ENCODE measurements at regions not wholly inside any gene's neighbourhood (a gene's known extent, or its start where the extent isn't known, plus 50 kb on each side); places are given as distances from the start of the nearest gene placed in this dataset.

GRCh38 chr11:130710021-130710420, 206.3 kb downstream of the SNX19 start:
- no peaks in the 10 kb centered on the region for H3K36me3 ChIP-seq (ENCODE audit: control insufficient read depth in 3 of 3, insufficient read depth in 2 of 3, low read depth in 1 of 3, low read length in 3 of 3)
- H3K4me3 ChIP-seq (ENCODE audit: low read depth in 1 of 3, low read length in 3 of 3) = no peak overlapping the region
- H3K9me3 ChIP-seq (ENCODE audit: control insufficient read depth in 2 of 2, insufficient read depth in 1 of 2, low read depth in 1 of 2, low read length in 1 of 2) = no peaks in the 10 kb centered on the region
- 81 to 91% (median 87%) methylated on average over 5 of the region's 5 CpGs for WGBS, 3 donors
- H3K27me3 ChIP-seq (ENCODE audit: control insufficient read depth in 3 of 3, insufficient read depth in 3 of 3, low read length in 3 of 3) = peaks cover 0 to 6% (median 0%) of the 10 kb centered on the region in 3 donors
- peak overlapping the region in 1 of 3 donors; percentile 7 for H3K27ac ChIP-seq (ENCODE audit: low read depth in 1 of 3, low read length in 2 of 3)
- FAIRE-seq = no peak
- no peaks in the 10 kb centered on the region for H3K4me1 ChIP-seq (ENCODE audit: control insufficient read depth in 3 of 3, insufficient read depth in 2 of 3, low read depth in 1 of 3, low read length in 2 of 3)
- no peak for DNase-seq

GRCh38 chr11:130710497-130711012, 205.7 kb downstream of the SNX19 start:
- DNase-seq (peak; percentile 2 to 28), FAIRE-seq (no peak)
- 64 to 84% (median 72%) methylated on average over 13 of the region's 13 CpGs for WGBS, 3 donors
- Histone ChIP-seq H3K9me3 (ENCODE audit: control insufficient read depth in 2 of 2, insufficient read depth in 1 of 2, low read depth in 1 of 2, low read length in 1 of 2) (no peaks in the 10 kb centered on the region), H3K27me3 (ENCODE audit: control insufficient read depth in 3 of 3, insufficient read depth in 3 of 3, low read length in 3 of 3) (peaks cover 0 to 7% (median 0%) of the 10 kb centered on the region in 3 donors), H3K36me3 (ENCODE audit: control insufficient read depth in 3 of 3, insufficient read depth in 2 of 3, low read depth in 1 of 3, low read length in 3 of 3) (no peaks in the 10 kb centered on the region), H3K27ac (ENCODE audit: low read depth in 1 of 3, low read length in 2 of 3) (peak overlapping the region in 1 of 3 donors; percentile 7), H3K4me1 (ENCODE audit: control insufficient read depth in 3 of 3, insufficient read depth in 2 of 3, low read depth in 1 of 3, low read length in 2 of 3) (no peaks in the 10 kb centered on the region), H3K4me3 (ENCODE audit: low read depth in 1 of 3, low read length in 3 of 3) (no peak overlapping the region)

- H3K27ac ChIP-seq (ENCODE audit: low read depth in 1 of 3, low read length in 2 of 3) = no peak overlapping the region
- FAIRE-seq (no peak), DNase-seq (no peak)
- no peaks in the 10 kb centered on the region for H3K36me3 ChIP-seq (ENCODE audit: control insufficient read depth in 3 of 3, insufficient read depth in 2 of 3, low read depth in 1 of 3, low read length in 3 of 3)
- no peak overlapping the region for H3K4me3 ChIP-seq (ENCODE audit: low read depth in 1 of 3, low read length in 3 of 3)
- 60 to 67% (median 67%) methylated on average over 6 of the region's 6 CpGs for WGBS, 3 donors
- H3K27me3 ChIP-seq (ENCODE audit: control insufficient read depth in 3 of 3, insufficient read depth in 3 of 3, low read length in 3 of 3) = peaks cover 0 to 7% (median 0%) of the 10 kb centered on the region in 3 donors
- no peaks in the 10 kb centered on the region for H3K4me1 ChIP-seq (ENCODE audit: control insufficient read depth in 3 of 3, insufficient read depth in 2 of 3, low read depth in 1 of 3, low read length in 2 of 3)
- no peaks in the 10 kb centered on the region for H3K9me3 ChIP-seq (ENCODE audit: control insufficient read depth in 2 of 2, insufficient read depth in 1 of 2, low read depth in 1 of 2, low read length in 1 of 2)
Measured at GRCh38 chr11:130711193-130711592, 205.1 kb downstream of the SNX19 start.

GRCh38 chr11:130712480-130712879, 203.8 kb downstream of the SNX19 start:
- H3K36me3 ChIP-seq (ENCODE audit: control insufficient read depth in 3 of 3, insufficient read depth in 2 of 3, low read depth in 1 of 3, low read length in 3 of 3) = no peaks in the 10 kb centered on the region
- no peaks in the 10 kb centered on the region for H3K4me1 ChIP-seq (ENCODE audit: control insufficient read depth in 3 of 3, insufficient read depth in 2 of 3, low read depth in 1 of 3, low read length in 2 of 3)
- H3K9me3 ChIP-seq (ENCODE audit: control insufficient read depth in 2 of 2, insufficient read depth in 1 of 2, low read depth in 1 of 2, low read length in 1 of 2) = no peaks in the 10 kb centered on the region
- FAIRE-seq = no peak
- DNase-seq = no peak
- no peak overlapping the region for H3K4me3 ChIP-seq (ENCODE audit: low read depth in 1 of 3, low read length in 3 of 3)
- H3K27me3 ChIP-seq (ENCODE audit: control insufficient read depth in 3 of 3, insufficient read depth in 3 of 3, low read length in 3 of 3) = peaks cover 0 to 10% (median 0%) of the 10 kb centered on the region in 3 donors
- no peak overlapping the region for H3K27ac ChIP-seq (ENCODE audit: low read depth in 1 of 3, low read length in 2 of 3)

- no peak overlapping the region for H3K4me3 ChIP-seq (ENCODE audit: low read depth in 1 of 3, low read length in 3 of 3)
- no peaks in the 10 kb centered on the region for H3K36me3 ChIP-seq (ENCODE audit: control insufficient read depth in 3 of 3, insufficient read depth in 2 of 3, low read depth in 1 of 3, low read length in 3 of 3)
- DNase-seq = no peak
- H3K27me3 ChIP-seq (ENCODE audit: control insufficient read depth in 3 of 3, insufficient read depth in 3 of 3, low read length in 3 of 3) = peaks cover 0 to 16% (median 0%) of the 10 kb centered on the region in 3 donors
- 54 to 65% (median 64%) methylated on average over 4 of the region's 4 CpGs for WGBS, 3 donors
- no peak for FAIRE-seq
- no peak overlapping the region for H3K27ac ChIP-seq (ENCODE audit: low read depth in 1 of 3, low read length in 2 of 3)
- H3K9me3 ChIP-seq (ENCODE audit: control insufficient read depth in 2 of 2, insufficient read depth in 1 of 2, low read depth in 1 of 2, low read length in 1 of 2) = no peaks in the 10 kb centered on the region
- no peaks in the 10 kb centered on the region for H3K4me1 ChIP-seq (ENCODE audit: control insufficient read depth in 3 of 3, insufficient read depth in 2 of 3, low read depth in 1 of 3, low read length in 2 of 3)
Measured at GRCh38 chr11:130715085-130715876, 201.0 kb downstream of the SNX19 start.

GRCh38 chr11:130715877-130716220, 200.4 kb downstream of the SNX19 start:
- WGBS, 3 donors = 55 to 58% (median 55%) methylated on average over 1 of the region's 1 CpG
- H3K9me3 ChIP-seq (ENCODE audit: control insufficient read depth in 2 of 2, insufficient read depth in 1 of 2, low read depth in 1 of 2, low read length in 1 of 2) = no peaks in the 10 kb centered on the region
- FAIRE-seq (no peak), DNase-seq (no peak)
- H3K36me3 ChIP-seq (ENCODE audit: control insufficient read depth in 3 of 3, insufficient read depth in 2 of 3, low read depth in 1 of 3, low read length in 3 of 3) = no peaks in the 10 kb centered on the region
- no peaks in the 10 kb centered on the region for H3K4me1 ChIP-seq (ENCODE audit: control insufficient read depth in 3 of 3, insufficient read depth in 2 of 3, low read depth in 1 of 3, low read length in 2 of 3)
- no peak overlapping the region for H3K27ac ChIP-seq (ENCODE audit: low read depth in 1 of 3, low read length in 2 of 3)
- H3K4me3 ChIP-seq (ENCODE audit: low read depth in 1 of 3, low read length in 3 of 3) = no peak overlapping the region
- H3K27me3 ChIP-seq (ENCODE audit: control insufficient read depth in 3 of 3, insufficient read depth in 3 of 3, low read length in 3 of 3) = peaks cover 0 to 16% (median 0%) of the 10 kb centered on the region in 3 donors

GRCh38 chr11:130718120-130718519, 198.2 kb downstream of the SNX19 start:
- WGBS, 3 donors = 77 to 87% (median 86%) methylated on average over 6 of the region's 6 CpGs
- no peak for DNase-seq
- Histone ChIP-seq H3K36me3 (ENCODE audit: control insufficient read depth in 3 of 3, insufficient read depth in 2 of 3, low read depth in 1 of 3, low read length in 3 of 3) (no peaks in the 10 kb centered on the region), H3K27ac (ENCODE audit: low read depth in 1 of 3, low read length in 2 of 3) (no peak overlapping the region), H3K4me1 (ENCODE audit: control insufficient read depth in 3 of 3, insufficient read depth in 2 of 3, low read depth in 1 of 3, low read length in 2 of 3) (no peaks in the 10 kb centered on the region), H3K27me3 (ENCODE audit: control insufficient read depth in 3 of 3, insufficient read depth in 3 of 3, low read length in 3 of 3) (peaks cover 0 to 16% (median 0%) of the 10 kb centered on the region in 3 donors), H3K4me3 (ENCODE audit: low read depth in 1 of 3, low read length in 3 of 3) (no peak overlapping the region), H3K9me3 (ENCODE audit: control insufficient read depth in 2 of 2, insufficient read depth in 1 of 2, low read depth in 1 of 2, low read length in 1 of 2) (no peaks in the 10 kb centered on the region)
- FAIRE-seq = no peak

- no peak for DNase-seq
- WGBS, 3 donors = 71 to 85% (median 82%) methylated on average over 14 of the region's 14 CpGs
- H3K4me3 ChIP-seq (ENCODE audit: low read depth in 1 of 3, low read length in 3 of 3) = no peak overlapping the region
- no peak for FAIRE-seq
- no peaks in the 10 kb centered on the region for H3K4me1 ChIP-seq (ENCODE audit: control insufficient read depth in 3 of 3, insufficient read depth in 2 of 3, low read depth in 1 of 3, low read length in 2 of 3)
- H3K27me3 ChIP-seq (ENCODE audit: control insufficient read depth in 3 of 3, insufficient read depth in 3 of 3, low read length in 3 of 3) = peaks cover 0 to 14% (median 0%) of the 10 kb centered on the region in 3 donors
- H3K36me3 ChIP-seq (ENCODE audit: control insufficient read depth in 3 of 3, insufficient read depth in 2 of 3, low read depth in 1 of 3, low read length in 3 of 3) = no peaks in the 10 kb centered on the region
- no peaks in the 10 kb centered on the region for H3K9me3 ChIP-seq (ENCODE audit: control insufficient read depth in 2 of 2, insufficient read depth in 1 of 2, low read depth in 1 of 2, low read length in 1 of 2)
- no peak overlapping the region for H3K27ac ChIP-seq (ENCODE audit: low read depth in 1 of 3, low read length in 2 of 3)
Measured at GRCh38 chr11:130719220-130719915, 196.9 kb downstream of the SNX19 start.

Data from small intestine (tissue), 7 donors.